Heart right ventricle (tissue), 16 donors: ENCODE measurements at regions not wholly inside any gene's neighbourhood (a gene's known extent, or its start where the extent isn't known, plus 50 kb on each side); places are given as distances from the start of the nearest gene placed in this dataset.

Source experiments
- ATAC-seq, 8 donors: fragments of 200-7000 bp; cut with Tn5 transposase; one replicate each; pipeline ENCODE4 v1.9.1; 2020; ENCODE audit warnings: mild to moderate bottlenecking in 8 of 8, moderate library complexity in 8 of 8, moderate number of reproducible peaks in 1 of 8
- DNase-seq, 2 donors: peaks; one replicate each; pipeline ENCODE4 v3.0.0-alpha.2; 2020
- H3K27ac ChIP-seq, 10 donors: fragments of 200-600 bp; sonication (generic) in 2 of 10; one replicate each; pipeline versions ENCODE4 v1.5.0 to v1.8.0; 2020 to 2022; ENCODE audit warnings: mild to moderate bottlenecking in 3 of 10
- H3K27me3 ChIP-seq, 7 donors: fragments of 200-600 bp; one replicate each; pipeline ENCODE4 v1.8.0; 2021 to 2022; ENCODE audit warnings: mild to moderate bottlenecking in 2 of 7
- H3K36me3 ChIP-seq, 9 donors: fragments of 200-600 bp; sonication (generic) in 1 of 9; one replicate each; pipeline versions ENCODE4 v1.5.0 to v1.8.0; 2020 to 2022; ENCODE audit warnings: mild to moderate bottlenecking in 2 of 9
- H3K4me1 ChIP-seq, 9 donors: fragments of 200-600 bp; sonication (generic) in 1 of 9; one replicate each; pipeline versions ENCODE4 v1.5.0 to v1.8.0; 2020 to 2022; ENCODE audit warnings: mild to moderate bottlenecking in 4 of 9
- H3K4me3 ChIP-seq, 10 donors: fragments of 200-600 bp; sonication (generic) in 2 of 10; one replicate each; pipeline versions ENCODE4 v1.5.0 to v1.8.0; 2020 to 2022; ENCODE audit warnings: mild to moderate bottlenecking in 7 of 10, moderate library complexity in 2 of 10
- H3K9me3 ChIP-seq, 11 donors: fragments of 200-600 bp in 10 of 11; sonication (generic) in 2 of 11; one replicate each; pipeline versions ENCODE4 v1.5.0 to v1.8.0; 2013 to 2022; ENCODE audit warnings: mild to moderate bottlenecking in 2 of 11, control low read depth in 1 of 11, moderate library complexity in 1 of 11
- WGBS, 2 donors: extraction: QIAGEN DNeasy Blood & Tissue Kit; methylation state at CpG; one replicate each; pipeline ENCODE4 v1.1.7; 2013; ENCODE audit warnings: inconsistent platforms in 1 of 2; 5-methylcytosine and 5-hydroxymethylcytosine counted together
- intact Hi-C, 10 donors: fragments of 100-400 bp; cut with DNase I; formaldehyde crosslinking; loops; one replicate each; pipeline versions ENCODE4 v1.11.1 to v1.14.2; 2022
- TF ChIP-seq, protein P1 (sequence below), 9 donors: fragments of 200-600 bp; sonication (generic) in 2 of 9; IDR thresholded peaks; one replicate each; pipeline versions ENCODE4 v1.5.0 to v1.8.0; 2021 to 2022; ENCODE audit warnings: antibody characterized with exemption in 9 of 9, mild to moderate bottlenecking in 5 of 9, moderate library complexity in 1 of 9
- donor health status: Arrhythmogenic right ventricular cardiomyopathy.
- donor health status: ischemic (EF 13 %, LVEDD 7.1; RV severe dilation, severe dysfunction).
- donor health status: healthy with polysubstance abuse.
- donor health status: DM: no; HTN: yes; CAD: no.
- donor health status: DM: no; HTN: no; CAD: no.
- donor health status: ischemic (EF 25% LVEDD 6.9; RV normal size, moderate dysfunction).
- donor health status: ischemic (EF 25% LVEDD 5.7; RV mildly dilated, moderate dysfunction).
- donor health status: healthy.
- donor health status: DM: yes; HTN: yes; CAD: no.
- donor health status: Ischemic cardiomyopathy.
- donor health status: ischemic (EF 35%, LVEDD 5.7; RV mildly dilated, moderate dysfunction).
- donor health status: nonischemic (EF 11% LVEDD 7.7; RV severe dilation, severe dysfunction).
- donor health status: DM: yes; HTN: yes; CAD: no.
- donor health status: PGD.
- donor health status: ischemic (EF 29% LVEDD 5.4; RV normal size, mild dysfunction).
- donor health status: nonischemic (EF 23%, LVEDD 6.1; RV moderate dilation, normal function).

DNA sequence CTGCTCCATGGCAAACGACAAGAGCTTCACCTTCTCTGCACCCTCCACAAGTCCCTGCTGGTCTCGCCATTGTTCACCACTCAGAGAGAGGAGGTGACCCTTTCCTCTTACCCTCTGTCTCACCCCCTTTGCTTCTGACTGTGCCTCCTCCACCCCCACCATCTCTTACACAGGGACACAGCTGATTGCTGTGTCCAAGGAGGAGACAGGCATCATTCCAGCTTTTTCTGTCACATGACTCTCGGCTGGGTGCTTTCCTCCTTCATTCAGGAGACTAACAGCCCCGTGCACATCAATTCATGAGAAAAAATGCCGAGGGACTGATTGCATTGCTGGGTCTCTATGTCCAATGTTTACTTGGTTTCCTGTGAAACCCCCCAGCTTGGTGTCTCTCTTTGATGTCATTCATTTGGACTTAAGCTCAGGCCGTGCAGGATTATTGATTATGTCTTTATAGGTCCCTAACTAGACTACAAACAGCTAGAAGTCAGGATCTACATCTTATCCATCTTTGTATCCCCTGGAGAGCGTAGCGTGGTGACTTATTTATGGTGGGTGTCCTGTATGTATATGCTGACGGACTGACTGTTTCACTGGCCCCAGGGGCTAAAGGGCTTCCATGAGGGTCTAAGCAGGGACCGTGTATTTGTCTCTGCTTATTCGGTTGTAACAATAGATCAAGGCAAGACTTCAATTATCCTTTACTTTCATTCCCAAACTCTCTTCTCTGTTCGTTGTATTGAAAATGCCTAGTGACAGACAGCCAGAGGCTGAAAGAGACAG lies 82.2 kb upstream of the CDH13 start:
- H3K4me3 ChIP-seq = no peak overlapping the region
- no peak for DNase-seq
- H3K27ac ChIP-seq = no peak overlapping the region
- peak in 7 of 8 donors; percentile 20 to 69 (median 51) for ATAC-seq
- peaks cover 0 to 15% (median 0%) of the 10 kb centered on the region in 9 donors for H3K4me1 ChIP-seq
- intact Hi-C loops = no loop called here
- H3K9me3 ChIP-seq = no peaks in the 10 kb centered on the region
- 56 to 60% methylated on average over 12 of the region's 12 CpGs for WGBS, 2 donors
- H3K27me3 ChIP-seq = peaks cover 0 to 12% (median 2%) of the 10 kb centered on the region in 7 donors
- TF ChIP-seq, protein P1, sequence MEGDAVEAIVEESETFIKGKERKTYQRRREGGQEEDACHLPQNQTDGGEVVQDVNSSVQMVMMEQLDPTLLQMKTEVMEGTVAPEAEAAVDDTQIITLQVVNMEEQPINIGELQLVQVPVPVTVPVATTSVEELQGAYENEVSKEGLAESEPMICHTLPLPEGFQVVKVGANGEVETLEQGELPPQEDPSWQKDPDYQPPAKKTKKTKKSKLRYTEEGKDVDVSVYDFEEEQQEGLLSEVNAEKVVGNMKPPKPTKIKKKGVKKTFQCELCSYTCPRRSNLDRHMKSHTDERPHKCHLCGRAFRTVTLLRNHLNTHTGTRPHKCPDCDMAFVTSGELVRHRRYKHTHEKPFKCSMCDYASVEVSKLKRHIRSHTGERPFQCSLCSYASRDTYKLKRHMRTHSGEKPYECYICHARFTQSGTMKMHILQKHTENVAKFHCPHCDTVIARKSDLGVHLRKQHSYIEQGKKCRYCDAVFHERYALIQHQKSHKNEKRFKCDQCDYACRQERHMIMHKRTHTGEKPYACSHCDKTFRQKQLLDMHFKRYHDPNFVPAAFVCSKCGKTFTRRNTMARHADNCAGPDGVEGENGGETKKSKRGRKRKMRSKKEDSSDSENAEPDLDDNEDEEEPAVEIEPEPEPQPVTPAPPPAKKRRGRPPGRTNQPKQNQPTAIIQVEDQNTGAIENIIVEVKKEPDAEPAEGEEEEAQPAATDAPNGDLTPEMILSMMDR (IDR thresholded peaks at IDR 0.05) = no peak
- no peaks in the 10 kb centered on the region for H3K36me3 ChIP-seq

DNA sequence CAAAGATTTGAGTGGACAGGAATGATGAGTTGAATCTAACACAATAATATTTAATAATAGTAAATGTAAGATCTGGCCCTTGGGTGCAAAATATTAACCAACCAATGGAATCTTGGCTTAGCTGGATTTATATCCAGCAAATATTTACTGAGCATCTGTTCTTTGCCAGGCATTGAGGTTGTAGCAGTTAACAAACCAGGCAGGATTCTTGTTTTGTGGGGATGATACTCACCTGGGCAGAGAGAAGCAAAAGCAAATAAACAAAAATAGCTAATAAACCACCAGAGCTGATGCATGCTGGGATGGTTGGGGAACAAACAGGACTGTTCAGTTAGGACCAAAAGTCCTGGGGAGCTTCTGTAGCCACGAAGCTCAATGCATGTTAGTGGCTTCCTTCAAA lies 84.1 kb upstream of the CDH13 start:
- Histone ChIP-seq H3K27me3 (peaks cover 0 to 12% (median 2%) of the 10 kb centered on the region in 7 donors), H3K27ac (no peak overlapping the region), H3K9me3 (peaks cover 0 to 9% (median 0%) of the 10 kb centered on the region in 11 donors), H3K4me3 (no peak overlapping the region), H3K4me1 (peaks cover 0 to 9% (median 0%) of the 10 kb centered on the region in 9 donors), H3K36me3 (no peaks in the 10 kb centered on the region)
- intact Hi-C loops = no loop called here
- ATAC-seq (no peak), DNase-seq (no peak)
- TF ChIP-seq, protein P1 (IDR thresholded peaks at IDR 0.05) = no peak
- 79 to 80% methylated on average over 1 of the region's 1 CpG for WGBS, 2 donors

GRCh38 chr16:82541103-82541502 lies 85.7 kb upstream of the CDH13 start:
- H3K27me3 ChIP-seq = peaks cover 0 to 12% (median 3%) of the 10 kb centered on the region in 7 donors
- intact Hi-C loops = no loop called here
- no peak overlapping the region for H3K27ac ChIP-seq
- WGBS, 2 donors = 75 to 89% methylated on average over 5 of the region's 5 CpGs
- peaks cover 0 to 7% (median 0%) of the 10 kb centered on the region in 9 donors for H3K4me1 ChIP-seq
- H3K4me3 ChIP-seq = no peak overlapping the region
- DNase-seq = no peak
- no peak for ATAC-seq
- peaks cover 0 to 13% (median 0%) of the 10 kb centered on the region in 11 donors for H3K9me3 ChIP-seq
- H3K36me3 ChIP-seq = no peaks in the 10 kb centered on the region
- TF ChIP-seq, protein P1 (IDR thresholded peaks at IDR 0.05) = no peak

DNA sequence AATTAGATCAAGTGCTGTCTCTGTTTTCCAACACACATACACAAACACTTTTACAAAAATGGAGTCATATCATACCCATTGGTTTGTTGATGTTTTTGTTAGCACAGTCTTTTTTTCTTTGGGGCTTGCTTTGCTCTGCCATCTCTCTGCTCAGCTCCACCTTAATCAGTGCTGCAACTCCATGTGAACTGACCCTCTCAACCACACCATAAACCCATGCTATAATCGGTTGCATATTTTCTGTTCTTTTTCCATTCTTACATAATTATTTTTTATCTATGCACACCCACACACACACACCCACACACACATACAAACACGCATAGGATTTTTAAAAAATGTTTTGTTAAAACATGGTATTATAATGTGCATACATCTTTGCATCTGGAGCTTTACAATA lies 91.0 kb upstream of the CDH13 start:
- H3K27me3 ChIP-seq = peaks cover 0 to 5% (median 0%) of the 10 kb centered on the region in 7 donors
- H3K4me3 ChIP-seq = no peak overlapping the region
- no peak overlapping the region for H3K27ac ChIP-seq
- peaks cover 0 to 15% (median 0%) of the 10 kb centered on the region in 11 donors for H3K9me3 ChIP-seq
- TF ChIP-seq, protein P1 (IDR thresholded peaks at IDR 0.05) = no peak
- no peaks in the 10 kb centered on the region for H3K36me3 ChIP-seq
- H3K4me1 ChIP-seq = no peaks in the 10 kb centered on the region
- DNase-seq = no peak
- no peak for ATAC-seq
- intact Hi-C loops = no loop called here
- WGBS, 2 donors = 71 to 75% methylated on average over 2 of the region's 2 CpGs
